ENCODE measurements at regions not wholly inside any gene's neighbourhood (a gene's known extent, or its start where the extent isn't known, plus 50 kb on each side); places are given as distances from the start of the nearest gene placed in this dataset.

DNA sequence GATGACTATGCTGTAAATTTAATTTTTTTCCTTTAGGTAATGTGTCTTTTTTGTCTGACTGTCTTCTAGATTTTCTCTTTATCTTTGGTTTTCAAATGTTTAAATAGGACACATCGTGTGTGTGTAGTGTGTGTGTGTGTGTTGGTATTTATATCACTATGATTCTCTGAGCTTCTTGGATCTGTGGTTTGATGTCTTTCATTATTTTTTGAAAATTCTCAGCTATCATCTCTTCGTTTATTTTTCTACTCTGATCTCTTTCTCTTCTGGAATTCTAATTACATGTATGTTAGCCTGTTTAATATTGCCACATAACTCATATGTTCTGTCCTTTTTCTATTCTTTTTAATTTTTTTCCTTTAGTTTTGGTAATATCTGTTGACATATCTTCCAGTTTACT lies 73.5 kb upstream of the OR10AD1 start:
- DNase-seq (ENCODE audit: low read depth): no peak
- no peak overlapping the region for H3K4me3 ChIP-seq (ENCODE audit: low read depth, low read length)
- TF ChIP-seq CTCF (IDR thresholded peaks at IDR 0.05; ENCODE audit: low read depth, low read length): no peak
- no peak for TF ChIP-seq MYC (IDR thresholded peaks at IDR 0.05; ENCODE audit: low read depth, low read length)
- no peak for TF ChIP-seq POLR2A (IDR thresholded peaks at IDR 0.05; ENCODE audit: extremely low read depth, insufficient read length)

DNA sequence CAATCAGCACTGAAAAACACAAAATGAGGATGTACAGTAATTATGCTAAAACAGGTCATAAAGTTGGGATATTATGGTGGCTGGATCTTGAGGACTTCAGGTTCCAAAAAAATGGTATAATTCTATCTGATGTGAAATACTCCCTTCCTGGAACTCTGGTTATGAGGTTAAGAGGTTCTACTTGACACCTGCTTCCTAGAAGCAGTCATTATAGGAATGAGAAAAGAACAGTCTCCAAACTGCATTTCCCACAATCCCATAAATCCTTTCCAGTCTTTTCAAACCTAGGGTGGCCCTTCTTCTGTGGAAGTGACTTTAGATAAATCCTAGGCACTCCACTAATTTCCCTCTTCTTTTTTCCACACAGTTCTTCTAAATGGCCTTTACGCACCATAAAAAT lies 63.7 kb upstream of the OR10AD1 start:
- DNase-seq (ENCODE audit: low read depth): no peak
- no peak overlapping the region for H3K4me3 ChIP-seq (ENCODE audit: low read depth, low read length)
- TF ChIP-seq MYC (IDR thresholded peaks at IDR 0.05; ENCODE audit: low read depth, low read length): no peak
- TF ChIP-seq MAX (IDR thresholded peaks at IDR 0.05; ENCODE audit: low read depth, low read length): no peak
- TF ChIP-seq CTCF (IDR thresholded peaks at IDR 0.05; ENCODE audit: low read depth, low read length): no peak
- no peak for TF ChIP-seq POLR2A (IDR thresholded peaks at IDR 0.05; ENCODE audit: extremely low read depth, insufficient read length)

- H3K4me3 ChIP-seq (ENCODE audit: low read depth, low read length): no peak overlapping the region
- no peak for TF ChIP-seq CTCF (IDR thresholded peaks at IDR 0.05; ENCODE audit: low read depth, low read length)
- no peak for TF ChIP-seq POLR2A (IDR thresholded peaks at IDR 0.05; ENCODE audit: extremely low read depth, insufficient read length)
- TF ChIP-seq MAX (IDR thresholded peaks at IDR 0.05; ENCODE audit: low read depth, low read length): no peak
- TF ChIP-seq MYC (IDR thresholded peaks at IDR 0.05; ENCODE audit: low read depth, low read length): no peak
- DNase-seq (ENCODE audit: low read depth): no peak
Observed at GRCh38 chr12:48265777-48266176, 62.7 kb upstream of the OR10AD1 start.

DNA sequence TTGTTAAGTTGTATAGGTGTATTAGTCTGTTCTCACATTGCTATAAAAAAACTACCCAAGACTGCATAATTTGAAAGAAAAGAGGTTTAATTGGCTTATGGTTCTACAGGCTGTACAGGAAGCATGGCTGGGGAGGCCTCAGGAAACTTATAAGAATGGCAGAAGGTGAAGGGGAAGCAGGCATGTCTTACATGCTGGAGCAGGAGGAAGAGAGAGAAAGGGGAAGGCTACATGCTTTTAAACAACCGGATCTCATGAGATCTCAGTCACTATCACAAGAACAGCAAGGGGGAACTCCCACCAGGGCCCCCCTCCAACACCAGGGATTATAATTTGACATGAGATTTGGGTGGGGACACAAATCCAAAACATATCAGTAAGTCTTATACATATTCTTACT lies 60.5 kb upstream of the OR10AD1 start:
- TF ChIP-seq POLR2A (IDR thresholded peaks at IDR 0.05; ENCODE audit: extremely low read depth, insufficient read length) (no peak), CTCF (IDR thresholded peaks at IDR 0.05; ENCODE audit: low read depth, low read length) (no peak), MYC (IDR thresholded peaks at IDR 0.05; ENCODE audit: low read depth, low read length) (no peak), MAX (IDR thresholded peaks at IDR 0.05; ENCODE audit: low read depth, low read length) (no peak)
- DNase-seq (ENCODE audit: low read depth): peak; percentile 19
- no peak overlapping the region for H3K4me3 ChIP-seq (ENCODE audit: low read depth, low read length)

DNA sequence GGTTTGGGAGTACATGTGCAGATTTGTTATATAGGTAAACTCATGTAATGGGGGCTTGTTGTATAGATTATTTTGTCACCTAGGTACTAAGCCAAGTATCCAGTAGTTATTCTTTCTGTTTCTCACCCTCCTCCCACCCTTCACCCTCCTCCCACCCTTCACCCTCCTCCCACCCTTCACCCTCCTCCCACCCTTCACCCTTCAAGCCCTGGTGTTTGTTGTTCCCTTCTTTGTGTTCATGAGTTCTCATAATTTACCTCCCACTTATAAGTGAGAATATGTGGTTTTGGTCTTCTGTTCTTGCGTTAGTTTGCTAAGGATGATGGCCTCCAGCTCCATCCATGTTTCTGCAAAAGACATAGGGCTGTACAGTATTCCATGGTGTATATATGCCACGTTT lies 58.7 kb upstream of the OR10AD1 start:
- no peak overlapping the region for H3K4me3 ChIP-seq (ENCODE audit: low read depth, low read length)

More for the DNA sequence above, 58.7 kb upstream of the OR10AD1 start:
- TF ChIP-seq MAX (IDR thresholded peaks at IDR 0.05; ENCODE audit: low read depth, low read length): no peak
- no peak for TF ChIP-seq POLR2A (IDR thresholded peaks at IDR 0.05; ENCODE audit: extremely low read depth, insufficient read length)
- no peak for TF ChIP-seq MYC (IDR thresholded peaks at IDR 0.05; ENCODE audit: low read depth, low read length)
- TF ChIP-seq CTCF (IDR thresholded peaks at IDR 0.05; ENCODE audit: low read depth, low read length): no peak
- no peak for DNase-seq (ENCODE audit: low read depth)
